GM06990 (cell line): ENCODE measurements at regions not wholly inside any gene's neighbourhood (a gene's known extent, or its start where the extent isn't known, plus 50 kb on each side); places are given as distances from the start of the nearest gene placed in this dataset.

ENCODE experiments used
- DNase-seq: peaks from one replicate; pipeline ENCODE4 v3.0.0-alpha.2; 2011; ENCODE audit not compliant: insufficient read length; ENCODE audit errors: extremely low read depth
- H3K27me3 ChIP-seq: replicated peaks from 2 replicates; pipeline ENCODE4 v1.6.0; 2011; ENCODE audit warnings: low read length; ENCODE audit not compliant: control insufficient read depth, insufficient read depth
- H3K36me3 ChIP-seq: 2 replicates; pipeline ENCODE4 v1.5.1; 2011; ENCODE audit warnings: low read length; ENCODE audit not compliant: control insufficient read depth, insufficient read depth
- H3K4me3 ChIP-seq: replicated peaks from 2 replicates; pipeline ENCODE4 v1.5.1; 2011; ENCODE audit warnings: low read depth, mild to moderate bottlenecking, control low read depth, low read length
- TF ChIP-seq, protein P1 (sequence below): IDR thresholded peaks from 2 replicates; pipeline ENCODE4 v1.5.1; 2011; ENCODE audit warnings: low read length, control low read depth, mild to moderate bottlenecking, inconsistent platforms; ENCODE audit not compliant: insufficient read depth, poor library complexity, severe bottlenecking

DNA sequence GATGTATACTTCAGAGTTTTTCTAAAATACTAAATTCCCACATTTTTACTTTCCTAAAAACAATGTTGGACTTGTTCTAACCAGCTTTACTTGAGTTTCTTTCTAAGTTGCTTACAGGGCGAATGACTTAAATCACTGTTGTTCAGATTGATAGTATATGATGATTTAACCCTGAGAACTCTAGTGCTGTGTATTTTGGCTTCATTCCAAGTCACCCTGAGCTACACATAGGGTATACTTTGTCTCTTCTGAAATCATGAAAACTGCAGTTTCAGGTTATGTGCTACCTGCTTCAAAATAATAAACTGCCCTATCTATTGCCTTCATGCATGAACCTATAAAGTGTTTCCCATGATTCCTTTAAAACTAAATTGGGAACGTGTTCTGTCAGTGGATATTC is 162.5 kb upstream of the PDE3A start:
- no peak for DNase-seq
- H3K36me3 ChIP-seq = no peaks in the 10 kb centered on the region
- H3K4me3 ChIP-seq = no peak overlapping the region
- TF ChIP-seq, protein P1, sequence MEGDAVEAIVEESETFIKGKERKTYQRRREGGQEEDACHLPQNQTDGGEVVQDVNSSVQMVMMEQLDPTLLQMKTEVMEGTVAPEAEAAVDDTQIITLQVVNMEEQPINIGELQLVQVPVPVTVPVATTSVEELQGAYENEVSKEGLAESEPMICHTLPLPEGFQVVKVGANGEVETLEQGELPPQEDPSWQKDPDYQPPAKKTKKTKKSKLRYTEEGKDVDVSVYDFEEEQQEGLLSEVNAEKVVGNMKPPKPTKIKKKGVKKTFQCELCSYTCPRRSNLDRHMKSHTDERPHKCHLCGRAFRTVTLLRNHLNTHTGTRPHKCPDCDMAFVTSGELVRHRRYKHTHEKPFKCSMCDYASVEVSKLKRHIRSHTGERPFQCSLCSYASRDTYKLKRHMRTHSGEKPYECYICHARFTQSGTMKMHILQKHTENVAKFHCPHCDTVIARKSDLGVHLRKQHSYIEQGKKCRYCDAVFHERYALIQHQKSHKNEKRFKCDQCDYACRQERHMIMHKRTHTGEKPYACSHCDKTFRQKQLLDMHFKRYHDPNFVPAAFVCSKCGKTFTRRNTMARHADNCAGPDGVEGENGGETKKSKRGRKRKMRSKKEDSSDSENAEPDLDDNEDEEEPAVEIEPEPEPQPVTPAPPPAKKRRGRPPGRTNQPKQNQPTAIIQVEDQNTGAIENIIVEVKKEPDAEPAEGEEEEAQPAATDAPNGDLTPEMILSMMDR = no peak
- no peaks in the 10 kb centered on the region for H3K27me3 ChIP-seq

DNA sequence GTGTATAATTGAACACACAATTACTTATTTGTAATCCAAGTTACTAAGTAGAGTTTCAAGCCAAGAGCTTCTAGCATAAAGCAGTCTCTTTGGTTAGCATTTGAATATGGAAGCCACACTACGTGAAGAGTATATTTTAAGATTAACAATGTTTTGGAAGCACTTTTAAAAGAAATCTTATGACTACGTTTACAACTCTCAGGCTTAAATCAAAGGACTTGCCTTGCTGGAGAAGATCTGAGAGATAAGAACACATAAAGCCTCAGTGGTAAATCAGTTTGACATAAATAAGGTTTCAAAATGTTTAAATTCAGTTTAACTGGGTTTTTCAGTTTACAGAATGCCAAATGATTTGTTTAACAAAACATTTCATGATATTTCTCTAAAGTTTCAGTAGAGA is 161.9 kb upstream of the PDE3A start:
- DNase-seq = no peak
- Histone ChIP-seq H3K36me3 (no peaks in the 10 kb centered on the region), H3K4me3 (no peak overlapping the region), H3K27me3 (no peaks in the 10 kb centered on the region)
- TF ChIP-seq, protein P1 = no peak

DNA sequence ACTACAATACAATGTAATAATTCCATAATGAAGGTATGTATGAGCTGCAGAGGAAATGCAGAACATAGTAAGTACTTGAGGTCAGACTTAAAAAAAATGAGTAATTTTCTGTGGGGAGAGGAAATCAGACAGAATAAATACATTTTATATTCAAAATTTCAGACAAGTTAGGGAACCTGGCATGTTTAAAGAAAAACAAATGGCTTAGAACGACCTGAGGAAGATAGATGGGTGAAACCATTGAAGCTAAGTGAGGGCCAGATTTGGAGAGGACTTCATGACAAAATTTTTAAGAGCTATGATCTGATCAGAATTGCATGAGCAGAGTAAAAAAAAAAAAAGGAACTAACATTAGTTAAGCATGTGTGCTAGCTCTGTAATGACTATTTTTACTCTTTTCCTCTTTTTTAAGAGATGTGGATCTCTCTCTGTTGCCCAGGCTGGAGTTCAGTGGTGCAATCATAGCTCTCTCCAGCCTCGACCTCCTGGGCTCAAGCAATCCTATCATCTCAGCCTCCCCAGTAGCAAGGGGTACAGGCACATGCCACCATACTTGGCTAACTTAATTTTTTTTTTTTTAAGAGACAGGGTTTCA is 157.6 kb upstream of the PDE3A start:
- H3K27me3 ChIP-seq = no peaks in the 10 kb centered on the region
- TF ChIP-seq, protein P1 = no peak
- H3K4me3 ChIP-seq = no peak overlapping the region
- H3K36me3 ChIP-seq = no peaks in the 10 kb centered on the region
- no peak for DNase-seq

DNA sequence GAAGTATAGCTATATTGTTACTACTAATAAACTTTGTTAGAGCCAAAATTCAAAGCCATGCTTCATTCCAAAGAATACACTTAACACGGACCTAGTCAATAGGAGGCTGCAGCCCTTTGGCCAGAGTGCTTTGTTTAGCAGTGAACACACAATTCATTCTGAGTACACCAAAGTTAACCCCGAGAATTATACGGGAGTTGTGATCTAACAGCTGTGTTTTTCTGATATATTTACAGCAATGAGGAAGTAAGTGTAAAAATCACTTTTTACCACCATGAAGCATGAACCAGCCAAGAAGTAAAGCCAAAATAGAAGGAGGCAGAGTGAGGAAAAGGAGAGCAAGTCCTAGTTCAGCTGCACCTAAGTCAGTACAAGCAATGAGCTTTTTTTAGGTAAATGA is 156.8 kb upstream of the PDE3A start:
- Histone ChIP-seq H3K27me3 (no peaks in the 10 kb centered on the region), H3K36me3 (no peaks in the 10 kb centered on the region), H3K4me3 (no peak overlapping the region)
- TF ChIP-seq, protein P1 = no peak
- no peak for DNase-seq

DNA sequence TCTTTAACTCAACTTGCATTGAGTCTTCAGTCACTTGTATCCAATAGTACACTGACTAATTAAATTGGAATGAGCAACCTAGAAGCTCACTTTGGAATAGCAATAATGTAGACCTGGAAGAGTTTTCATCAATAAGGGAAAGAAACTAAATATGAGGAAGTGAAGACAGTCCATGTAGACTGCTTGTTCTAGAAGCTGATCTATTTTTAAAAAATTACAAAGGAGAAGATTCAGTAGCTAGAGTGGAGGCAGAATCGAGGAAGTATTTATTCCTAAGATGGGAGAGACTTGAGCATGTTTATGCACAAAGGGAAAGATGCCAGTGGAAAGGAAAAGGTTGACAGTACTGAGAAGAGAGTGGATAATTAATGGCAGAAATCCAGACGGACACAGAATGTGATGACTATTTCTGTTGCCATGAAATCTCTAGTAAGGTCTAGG is 156.3 kb upstream of the PDE3A start:
- no peak overlapping the region for H3K4me3 ChIP-seq
- no peaks in the 10 kb centered on the region for H3K27me3 ChIP-seq
- TF ChIP-seq, protein P1 = no peak
- no peak for DNase-seq
- H3K36me3 ChIP-seq = no peaks in the 10 kb centered on the region
